Neural cell (in vitro differentiated cells): ENCODE measurements at regions not wholly inside any gene's neighbourhood (a gene's known extent, or its start where the extent isn't known, plus 50 kb on each side); places are given as distances from the start of the nearest gene placed in this dataset.

Experiments
- H2AFZ ChIP-seq: fragments of 200-600, 300-800 bp; sonication (generic), shearing (Covaris generic); 2 replicates; pipeline ENCODE4 v1.6.0; 2014; ENCODE audit warnings: low read depth, mild to moderate bottlenecking, antibody characterized with exemption, low read length, moderate library complexity
- H3F3A ChIP-seq: fragments of 200-600 bp; shearing (Covaris generic); 2 replicates; pipeline ENCODE4 v1.6.1; 2016; ENCODE audit warnings: mild to moderate bottlenecking, moderate library complexity, mixed read lengths, antibody characterized with exemption, low read length; ENCODE audit not compliant: insufficient read depth, poor library complexity, severe bottlenecking
- H3K27ac ChIP-seq: fragments of 200-600, 300-800 bp; sonication (generic), shearing (Covaris generic); 2 replicates; pipeline ENCODE4 v1.5.1; 2014; ENCODE audit warnings: mild to moderate bottlenecking, low read length, moderate library complexity
- H3K27me3 ChIP-seq: fragments of 300-800, 200-600 bp; sonication (generic), shearing (Covaris generic); 2 replicates; pipeline ENCODE4 v1.6.0; 2014; ENCODE audit warnings: mild to moderate bottlenecking, low read depth, low read length, moderate library complexity; ENCODE audit not compliant: insufficient read depth
- H3K36me3 ChIP-seq: fragments of 300-800, 200-600 bp; sonication (generic), shearing (Covaris generic); 2 replicates; pipeline ENCODE4 v1.5.1; 2014; ENCODE audit warnings: mild to moderate bottlenecking, antibody characterized with exemption, low read length, moderate library complexity; ENCODE audit not compliant: insufficient read depth
- H3K4me2 ChIP-seq: fragments of 300-800, 200-600 bp; sonication (generic), shearing (Covaris generic); 2 replicates; pipeline ENCODE4 v1.6.0; 2014; ENCODE audit warnings: mild to moderate bottlenecking, low read length
- H3K4me3 ChIP-seq: fragments of 300-800, 200-600 bp; sonication (generic), shearing (Covaris generic); 2 replicates; pipeline ENCODE4 v1.5.1; 2014; ENCODE audit warnings: mild to moderate bottlenecking, low read length, moderate library complexity
- H3K79me2 ChIP-seq: fragments of 200-600 bp; shearing (Covaris generic); replicated peaks from 2 replicates; pipeline ENCODE4 v1.6.0; 2014; ENCODE audit warnings: mild to moderate bottlenecking, low read length, moderate library complexity; ENCODE audit not compliant: insufficient read depth
- H3K9ac ChIP-seq: fragments of 300-800, 200-600 bp; sonication (generic), shearing (Covaris generic); 2 replicates; pipeline ENCODE4 v1.6.1; 2016; ENCODE audit warnings: mild to moderate bottlenecking, low read length, mixed read lengths
- H3K9me2 ChIP-seq: fragments of 200-600 bp; shearing (Covaris generic); 2 replicates; pipeline ENCODE4 v1.6.1; 2016; ENCODE audit warnings: mild to moderate bottlenecking, low read length, mixed read lengths; ENCODE audit not compliant: insufficient read depth
- H3K9me3 ChIP-seq: fragments of 200-600, 300-800 bp; sonication (generic), shearing (Covaris generic); 2 replicates; pipeline ENCODE4 v1.6.1; 2016; ENCODE audit warnings: mild to moderate bottlenecking, mixed run types, low read length, moderate library complexity, mixed read lengths
- H4K20me1 ChIP-seq: fragments of 200-600 bp; shearing (Covaris generic); 2 replicates; pipeline ENCODE4 v1.6.1; 2016; ENCODE audit warnings: mild to moderate bottlenecking, mixed run types; ENCODE audit not compliant: insufficient read depth
- CTCF ChIP-seq: fragments of 450-650 bp; IDR thresholded peaks from 2 replicates; pipeline ENCODE4 v1.5.1; 2014; ENCODE audit warnings: antibody characterized with exemption, mild to moderate bottlenecking, moderate library complexity; ENCODE audit not compliant: poor library complexity, severe bottlenecking
- EP300 ChIP-seq: fragments of 450-650 bp; conservative IDR thresholded peaks from 2 replicates; pipeline ENCODE4 v1.6.1; 2014; ENCODE audit warnings: antibody characterized with exemption, mild to moderate bottlenecking, moderate library complexity; ENCODE audit not compliant: poor library complexity, severe bottlenecking
- EZH2 ChIP-seq: fragments of 200-600, 300-800 bp; shearing (Covaris generic), sonication (generic); IDR thresholded peaks from 2 replicates; pipeline ENCODE4 v1.6.1; 2014; ENCODE audit warnings: antibody characterized with exemption, low read length, borderline replicate concordance, mild to moderate bottlenecking; ENCODE audit not compliant: insufficient read depth, poor library complexity, severe bottlenecking
- MXI1 ChIP-seq: fragments of 450-650 bp; conservative IDR thresholded peaks from 2 replicates; pipeline ENCODE4 v1.6.1; 2014; ENCODE audit warnings: antibody characterized with exemption, mild to moderate bottlenecking; ENCODE audit not compliant: poor library complexity, severe bottlenecking
- POLR2AphosphoS5 ChIP-seq: IDR thresholded peaks from 2 replicates; pipeline ENCODE4 v1.6.1; 2012
- RAD21 ChIP-seq: fragments of 450-650 bp; conservative IDR thresholded peaks from 2 replicates; pipeline ENCODE4 v1.6.1; 2014; ENCODE audit warnings: antibody characterized with exemption, mild to moderate bottlenecking, moderate library complexity
- REST ChIP-seq: IDR thresholded peaks from 2 replicates; pipeline ENCODE4 v1.6.1; 2012; ENCODE audit warnings: borderline replicate concordance
- SMC3 ChIP-seq: fragments of 450-650 bp; conservative IDR thresholded peaks from 2 replicates; pipeline ENCODE4 v1.6.1; 2014; ENCODE audit warnings: antibody characterized with exemption, mild to moderate bottlenecking, moderate library complexity; ENCODE audit not compliant: poor library complexity
- TAF1 ChIP-seq: IDR thresholded peaks from 2 replicates; pipeline ENCODE4 v1.6.1; 2012; ENCODE audit warnings: low read depth

GRCh38 chr13:100895651-100896050 lies 221.1 kb upstream of the TMTC4 start:
- H2AFZ ChIP-seq = no peak overlapping the region
- H3K36me3 ChIP-seq = no peaks in the 10 kb centered on the region
- H4K20me1 ChIP-seq = no peaks in the 10 kb centered on the region
- no peaks in the 10 kb centered on the region for H3K27me3 ChIP-seq
- no peak overlapping the region for H3K27ac ChIP-seq
- no peaks in the 10 kb centered on the region for H3F3A ChIP-seq
- TF ChIP-seq POLR2AphosphoS5 (no peak), TAF1 (no peak), EP300 (no peak), MXI1 (no peak), SMC3 (no peak), RAD21 (no peak), EZH2 (no peak), REST (no peak), CTCF (no peak)
- no peak overlapping the region for H3K9ac ChIP-seq
- no peaks in the 10 kb centered on the region for H3K79me2 ChIP-seq
- H3K9me3 ChIP-seq = no peaks in the 10 kb centered on the region
- H3K9me2 ChIP-seq = no peaks in the 10 kb centered on the region
- H3K4me3 ChIP-seq = no peak overlapping the region
- no peak overlapping the region for H3K4me2 ChIP-seq

- H3K9me2 ChIP-seq = no peaks in the 10 kb centered on the region
- no peaks in the 10 kb centered on the region for H3K36me3 ChIP-seq
- TF ChIP-seq POLR2AphosphoS5 (no peak), EP300 (no peak), RAD21 (no peak), CTCF (no peak), REST (no peak), MXI1 (no peak), SMC3 (no peak), TAF1 (no peak), EZH2 (no peak)
- no peaks in the 10 kb centered on the region for H4K20me1 ChIP-seq
- H2AFZ ChIP-seq = no peak overlapping the region
- no peak overlapping the region for H3K9ac ChIP-seq
- H3K4me2 ChIP-seq = no peak overlapping the region
- H3K9me3 ChIP-seq = no peaks in the 10 kb centered on the region
- H3K27ac ChIP-seq = no peak overlapping the region
- no peaks in the 10 kb centered on the region for H3K79me2 ChIP-seq
- H3F3A ChIP-seq = no peaks in the 10 kb centered on the region
- H3K4me3 ChIP-seq = no peak overlapping the region
- H3K27me3 ChIP-seq = no peaks in the 10 kb centered on the region
Observed at GRCh38 chr13:100892981-100893380, 218.4 kb upstream of the TMTC4 start.
